HepG2 (cell line): ENCODE measurements at regions not wholly inside any gene's neighbourhood (a gene's known extent, or its start where the extent isn't known, plus 50 kb on each side); places are given as distances from the start of the nearest gene placed in this dataset.
A peak's percentile ranks its signal among the peaks of the same experiment; 100 is the strongest.

Experiments used
- ATAC-seq: fragments of 200-7000 bp; cut with Tn5 transposase; 3 replicates; pipeline ENCODE4 v1.9.1; 2020; ENCODE audit warnings: mild to moderate bottlenecking, moderate library complexity
- BruUV-seq: library from RNA; stranded (reverse); fragments of 400-500 nt; replicated peaks from 2 replicates; lab custom pipeline; 2021; lab: Mats Ljungman, UMichigan
- CTCF ChIA-PET: fragments of 300-600 bp; formaldehyde crosslinking; extraction: SDS; loops from one replicate; lab custom pipeline; 2021; ENCODE audit warnings: low total read pairs, inconsistent platforms, low intra/inter-chr PET ratio; lab: Yijun Ruan, JAX
- POLR2A ChIA-PET: fragments of 350-600 bp; sonication (Branson Sonifier 250); formaldehyde crosslinking; loops from one replicate; lab custom pipeline; 2020; ENCODE audit warnings: antibody characterized with exemption, inconsistent platforms; lab: Yijun Ruan, JAX
- DNase-seq: peaks from one replicate; pipeline ENCODE4 v3.0.0-alpha.2; 2015; ENCODE audit warnings: low spot score
- FAIRE-seq: peaks from 3 replicates; lab custom pipeline; 2011; peaks lifted over from hg19 to GRCh38; lab: Jason Lieb, UNC
- H2AFZ ChIP-seq: one replicate; pipeline ENCODE4 v1.6.1; 2011; ENCODE audit warnings: low read length, inconsistent platforms
- H3K27ac ChIP-seq: fragments of 300-600 bp; 3 replicates; pipeline ENCODE4 v1.8.0; 2011; ENCODE audit warnings: mixed run types, mild to moderate bottlenecking, mixed read lengths, low read length, inconsistent platforms; ENCODE audit not compliant: insufficient read depth; ENCODE audit errors: extremely low read length
- H3K27me3 ChIP-seq, 2 experiments: fragments of 200-600 bp in 1 of 2; 2 replicates in 1 of 2; 3 replicates in 1 of 2; pipeline versions ENCODE4 v1.6.0 to v1.8.0; 2011; ENCODE audit warnings: low read length in 2 of 2, mild to moderate bottlenecking in 2 of 2, moderate library complexity in 2 of 2, inconsistent platforms in 1 of 2; ENCODE audit not compliant: insufficient read depth in 2 of 2, control insufficient read depth in 1 of 2
- H3K36me3 ChIP-seq, 2 experiments: fragments of 200-600 bp in 1 of 2; replicated peaks in 1 of 2; 2 replicates in 1 of 2; 3 replicates in 1 of 2; pipeline versions ENCODE4 v1.5.1 to v1.8.0; 2011; ENCODE audit warnings: low read length in 2 of 2, inconsistent platforms in 1 of 2; ENCODE audit not compliant: insufficient read depth in 2 of 2, control insufficient read depth in 1 of 2
- H3K4me1 ChIP-seq: 2 replicates; pipeline ENCODE4 v1.5.1; 2012; ENCODE audit warnings: low read length, inconsistent platforms; ENCODE audit not compliant: insufficient read depth
- H3K4me2 ChIP-seq: 2 replicates; pipeline ENCODE4 v1.6.0; 2011; ENCODE audit warnings: low read depth, low read length, inconsistent platforms
- H3K4me3 ChIP-seq, 3 experiments: fragments of 200-600 bp in 1 of 3; sonication (generic), shearing (Covaris generic) in 1 of 3; replicated peaks in 1 of 3; 2 replicates each; pipeline ENCODE4 v1.5.1; 2011 to 2016; ENCODE audit warnings: low read length in 3 of 3, inconsistent platforms in 2 of 3, low read depth in 2 of 3, mild to moderate bottlenecking in 2 of 3, control low read depth in 1 of 3, mixed read lengths in 1 of 3; ENCODE audit not compliant: insufficient read depth in 1 of 3
- H3K79me2 ChIP-seq: one replicate; pipeline ENCODE4 v1.6.1; 2011; ENCODE audit warnings: low read length, inconsistent platforms; ENCODE audit not compliant: insufficient read depth
- H3K9ac ChIP-seq: 2 replicates; pipeline ENCODE4 v1.6.0; 2011; ENCODE audit warnings: mild to moderate bottlenecking, low read depth, low read length, inconsistent platforms; ENCODE audit not compliant: insufficient read depth
- H3K9me3 ChIP-seq: 2 replicates; pipeline ENCODE4 v1.5.1; 2012; ENCODE audit warnings: mild to moderate bottlenecking, low read length
- H4K20me1 ChIP-seq: 2 replicates; pipeline ENCODE4 v1.6.0; 2011; ENCODE audit warnings: inconsistent platforms, mild to moderate bottlenecking, low read length, moderate library complexity; ENCODE audit not compliant: insufficient read depth
- ATF3 ChIP-seq: sonication (generic); formaldehyde crosslinking; IDR thresholded peaks from 2 replicates; pipeline ENCODE4 v1.4.0; 2020; ENCODE audit warnings: missing genetic modification reagents
- FOSL2 ChIP-seq: sonication (generic); formaldehyde crosslinking; IDR thresholded peaks from 2 replicates; pipeline ENCODE4 v1.4.0; 2020; ENCODE audit warnings: missing genetic modification reagents
- HOMEZ ChIP-seq: IDR thresholded peaks from 2 replicates; pipeline ENCODE4 v1.6.1; 2016; ENCODE audit warnings: low read depth
- THRA ChIP-seq: sonication (generic); formaldehyde crosslinking; IDR thresholded peaks from 2 replicates; pipeline ENCODE4 v1.4.0; 2020; ENCODE audit warnings: missing genetic modification reagents, borderline replicate concordance
- ZNF124 ChIP-seq: sonication (generic); formaldehyde crosslinking; IDR thresholded peaks from 2 replicates; pipeline ENCODE4 v1.4.0; 2020; ENCODE audit warnings: missing genetic modification reagents
- WGBS: methylation state at CpG from one replicate; pipeline ENCODE4 v1.1.6; 2017; ENCODE audit warnings: low lambda C conversion rate; 5-methylcytosine and 5-hydroxymethylcytosine counted together
- in situ Hi-C: cut with HindIII; loops from 2 replicates; pipeline ENCODE4 v1.10.0; 2017; ENCODE audit warnings: low pct_unique_long_range_greater_than_20kb; ENCODE audit not compliant: extremely low pct_ligation_motif_present
- intact Hi-C: fragments of 100-400 bp; cut with micrococcal nuclease; formaldehyde crosslinking; loops from one replicate; pipeline ENCODE4 v1.10.0; 2022; ENCODE audit not compliant: unreplicated experiment

- no peak for TF ChIP-seq THRA (CRISPR knock-in tag)
Measured at GRCh38 chrX:20515841-20516461, 249.2 kb upstream of the RPS6KA3 start (continued).

- Histone ChIP-seq H3K9me3 (no peaks in the 10 kb centered on the region), H3K79me2 (no peaks in the 10 kb centered on the region), H3K4me2 (no peak overlapping the region), H3K27me3 (no peaks in the 10 kb centered on the region), H3K9ac (no peak overlapping the region), H3K4me1 (peaks cover 10% of the 10 kb centered on the region; the same call in 1 of the 2 replicates), H4K20me1 (no peaks in the 10 kb centered on the region), H3K36me3 (no peaks in the 10 kb centered on the region), H2AFZ (no peak overlapping the region), H3K27ac (no peak overlapping the region), H3K4me3 (no peak overlapping the region)
- TF ChIP-seq FOSL2 (CRISPR knock-in tag) (peak; percentile 89), ATF3 (peak; percentile 44; the same call in 1 of the 2 replicates), ZNF124 (CRISPR knock-in tag) (no peak), HOMEZ (peak; percentile 17; the same call in 1 of the 2 replicates)
- intact Hi-C loops: no loop called here
- POLR2A ChIA-PET: no interaction called here
- DNase-seq (peak; percentile 16), ATAC-seq (no peak), FAIRE-seq (no peak)
- CTCF ChIA-PET: no interaction called here
- no TSS peak for BruUV-seq
- in situ Hi-C loops: no loop called here
- 25% methylated on average over 1 of the region's 1 CpG for WGBS
Measured at GRCh38 chrX:20514358-20514757, 247.6 kb upstream of the RPS6KA3 start.
